LoVo (cell line): ENCODE measurements at regions not wholly inside any gene's neighbourhood (a gene's known extent, or its start where the extent isn't known, plus 50 kb on each side); places are given as distances from the start of the nearest gene placed in this dataset.

Experiments
- DNase-seq: peaks from one replicate; pipeline ENCODE4 v3.0.0-alpha.2; 2016; ENCODE audit warnings: low spot score

GRCh38 chr16:9412915-9413264 is 321.4 kb downstream of the HAPSTR1 start:
- DNase-seq, result no peak

- DNase-seq, result no peak
These were observed 324.1 kb downstream of the HAPSTR1 start for GRCh38 chr16:9415545-9415944.

GRCh38 chr16:9417898-9418297 is 326.5 kb downstream of the HAPSTR1 start:
- DNase-seq, result no peak

GRCh38 chr16:9419161-9419560 is 327.7 kb downstream of the HAPSTR1 start:
- no peak for DNase-seq

- DNase-seq, result no peak
These were observed 331.5 kb downstream of the HAPSTR1 start for GRCh38 chr16:9422762-9423513.

- no peak for DNase-seq
These were observed 333.8 kb downstream of the HAPSTR1 start for GRCh38 chr16:9425236-9425635.

GRCh38 chr16:9428355-9429005 is 337.0 kb downstream of the HAPSTR1 start:
- no peak for DNase-seq

- no peak for DNase-seq
These were observed 338.3 kb downstream of the HAPSTR1 start for GRCh38 chr16:9429646-9430330.

- no peak for DNase-seq
These were observed 343.2 kb downstream of the HAPSTR1 start for GRCh38 chr16:9434659-9435058.

GRCh38 chr16:9436175-9436574 is 344.7 kb downstream of the HAPSTR1 start:
- no peak for DNase-seq

GRCh38 chr16:9437115-9437514 is 345.7 kb downstream of the HAPSTR1 start:
- no peak for DNase-seq

GRCh38 chr16:9438991-9439390 is 347.5 kb downstream of the HAPSTR1 start:
- DNase-seq, result no peak

GRCh38 chr16:9441012-9441411 is 349.6 kb downstream of the HAPSTR1 start:
- DNase-seq, result no peak

GRCh38 chr16:9443864-9444263 is 352.4 kb downstream of the HAPSTR1 start:
- DNase-seq, result no peak

- DNase-seq, result no peak
These were observed 355.2 kb downstream of the HAPSTR1 start for GRCh38 chr16:9446471-9447194.

- no peak for DNase-seq
These were observed 355.7 kb downstream of the HAPSTR1 start for GRCh38 chr16:9447195-9447551.

- DNase-seq, result no peak
These were observed 356.3 kb downstream of the HAPSTR1 start for GRCh38 chr16:9447699-9448098.

- no peak for DNase-seq
These were observed 358.2 kb downstream of the HAPSTR1 start for GRCh38 chr16:9449597-9449996.

- no peak for DNase-seq
These were observed 365.8 kb downstream of the HAPSTR1 start for GRCh38 chr16:9457215-9457614.

GRCh38 chr16:9458816-9459215 is 367.4 kb downstream of the HAPSTR1 start:
- DNase-seq, result no peak

- DNase-seq, result no peak
These were observed 371.5 kb downstream of the HAPSTR1 start for GRCh38 chr16:9462984-9463383.

- no peak for DNase-seq
These were observed 372.0 kb downstream of the HAPSTR1 start for GRCh38 chr16:9463461-9463860.

GRCh38 chr16:9465161-9465560 is 373.7 kb downstream of the HAPSTR1 start:
- DNase-seq, result no peak
